A549 (cell line): ENCODE measurements at regions not wholly inside any gene's neighbourhood (a gene's known extent, or its start where the extent isn't known, plus 50 kb on each side); places are given as distances from the start of the nearest gene placed in this dataset.

Experiments
- ATAC-seq, 2 experiments: fragments of 200-7000 bp in 1 of 2; fragments of >200 bp in 1 of 2; cut with Nextera tagmentation in 1 of 2; cut with Tn5 transposase in 1 of 2; 3 replicates each; pipeline versions ENCODE4 v1.8.0 to v1.9.1; 2018 to 2020; ENCODE audit warnings: mild to moderate bottlenecking in 1 of 2, moderate library complexity in 1 of 2
- CTCF ChIA-PET: fragments of 300-600 bp; sonication (Branson Sonifier 250); formaldehyde crosslinking; extraction: SDS; loops from one replicate; lab custom pipeline; 2021; ENCODE audit warnings: antibody characterized with exemption, inconsistent platforms; lab: Yijun Ruan, JAX
- POLR2A ChIA-PET: fragments of 350-600 bp; formaldehyde crosslinking; extraction: SDS; loops from one replicate; lab custom pipeline; 2021; ENCODE audit warnings: antibody characterized with exemption, inconsistent platforms; lab: Yijun Ruan, JAX
- DNase-seq, 2 experiments: peaks; one replicate each; pipeline versions ENCODE4 v3.0.0 to v3.0.0-alpha.2; 2011 to 2016; ENCODE audit warnings: low read depth in 1 of 2, low spot score in 1 of 2
- FAIRE-seq: peaks from 2 replicates; lab custom pipeline; 2011; peaks lifted over from hg19 to GRCh38; lab: Jason Lieb, UNC
- H3K27ac ChIP-seq, 2 experiments: fragments of >200 bp; sonication (Bioruptor Twin); formaldehyde crosslinking; 3 replicates each; pipeline ENCODE4 v1.5.1; 2016 to 2017
- H3K4me1 ChIP-seq: fragments of >200 bp; sonication (Bioruptor Twin); formaldehyde crosslinking; 3 replicates; pipeline ENCODE4 v1.6.1; 2016
- H3K4me2 ChIP-seq: fragments of >200 bp; sonication (Bioruptor Twin); formaldehyde crosslinking; 3 replicates; pipeline ENCODE4 v1.6.1; 2016
- H3K4me3 ChIP-seq: fragments of >200 bp; sonication (Bioruptor Twin); formaldehyde crosslinking; 3 replicates; pipeline ENCODE4 v1.5.1; 2016
- H3K9me3 ChIP-seq: fragments of >200 bp; sonication (Bioruptor Twin); formaldehyde crosslinking; 3 replicates; pipeline ENCODE4 v1.6.1; 2016
- CBX2 ChIP-seq: fragments of 200-600 bp; sonication (generic); IDR thresholded peaks from 2 replicates; pipeline ENCODE4 v1.6.1; 2016; ENCODE audit warnings: low read depth, mild to moderate bottlenecking, borderline replicate concordance
- CBX8 ChIP-seq: fragments of 200-600 bp; sonication (generic); IDR thresholded peaks from 2 replicates; pipeline ENCODE4 v1.6.1; 2016
- CHD2 ChIP-seq: fragments of 150-350 bp; IDR thresholded peaks from 2 replicates; pipeline ENCODE4 v1.6.1; 2014; ENCODE audit warnings: low read length; ENCODE audit not compliant: partially characterized antibody
- EHF ChIP-seq: fragments of 250-450 bp; sonication (Bioruptor Pico); IDR thresholded peaks from 2 replicates; pipeline ENCODE4 v1.5.0; 2020; ENCODE audit warnings: mild to moderate bottlenecking
- EHMT2 ChIP-seq: fragments of 200-600 bp; sonication (generic); IDR thresholded peaks from 2 replicates; pipeline ENCODE4 v1.6.1; 2016; ENCODE audit warnings: antibody characterized with exemption, low read depth, mild to moderate bottlenecking, moderate library complexity
- FOSB ChIP-seq: fragments of 250-450 bp; sonication (Bioruptor Pico); IDR thresholded peaks from 2 replicates; pipeline ENCODE4 v1.5.0; 2020; ENCODE audit warnings: mild to moderate bottlenecking, moderate library complexity
- HDAC2 ChIP-seq: fragments of 200-600 bp; sonication (generic); IDR thresholded peaks from 2 replicates; pipeline ENCODE4 v1.6.1; 2016
- HOXA7 ChIP-seq: fragments of 250-450 bp; sonication (Bioruptor Pico); IDR thresholded peaks from 2 replicates; pipeline ENCODE4 v1.5.0; 2020; ENCODE audit warnings: mild to moderate bottlenecking, moderate library complexity
- JUNB ChIP-seq: fragments of >200 bp; sonication (Bioruptor Twin); formaldehyde crosslinking; IDR thresholded peaks from 2 replicates; pipeline ENCODE4 v1.6.1; 2016
- KDM5A ChIP-seq: fragments of 200-600 bp; sonication (generic); IDR thresholded peaks from 2 replicates; pipeline ENCODE4 v1.6.1; 2016; ENCODE audit warnings: antibody characterized with exemption, mild to moderate bottlenecking
- MAZ ChIP-seq: fragments of 150-350 bp; IDR thresholded peaks from 2 replicates; pipeline ENCODE4 v1.6.1; 2014; ENCODE audit warnings: antibody characterized with exemption, low read depth, low read length, borderline replicate concordance
- MYC ChIP-seq: IDR thresholded peaks from 2 replicates; pipeline ENCODE4 v1.6.1; 2012; ENCODE audit warnings: mild to moderate bottlenecking, inconsistent platforms, low read length, improper control_type of control experiment, borderline replicate concordance
- NFE2L2 ChIP-seq: fragments of 150-350 bp; conservative IDR thresholded peaks from 2 replicates; pipeline ENCODE4 v1.6.1; 2014; ENCODE audit warnings: low read length
- NR3C1 ChIP-seq: fragments of >200 bp; sonication (Bioruptor Twin); formaldehyde crosslinking; IDR thresholded peaks from 3 replicates; pipeline ENCODE4 v1.6.1; 2017
- PHF8 ChIP-seq: fragments of 200-600 bp; sonication (generic); IDR thresholded peaks from 2 replicates; pipeline ENCODE4 v1.6.1; 2016; ENCODE audit warnings: low read depth, mild to moderate bottlenecking, antibody characterized with exemption, moderate library complexity, borderline replicate concordance
- RAD21 ChIP-seq, 2 experiments: fragments of >200 bp in 1 of 2; sonication (Bioruptor Twin) in 1 of 2; formaldehyde crosslinking in 1 of 2; IDR thresholded peaks in 1 of 2; conservative IDR thresholded peaks in 1 of 2; 2 replicates in 1 of 2; 3 replicates in 1 of 2; pipeline ENCODE4 v1.6.1; 2012 to 2018; ENCODE audit warnings: inconsistent platforms in 1 of 2
- RARB ChIP-seq: fragments of 250-450 bp; sonication (Bioruptor Pico); IDR thresholded peaks from 2 replicates; pipeline ENCODE4 v1.8.0; 2021; ENCODE audit warnings: mild to moderate bottlenecking, moderate library complexity
- SMC3 ChIP-seq: fragments of >200 bp; sonication (Bioruptor Twin); formaldehyde crosslinking; IDR thresholded peaks from 3 replicates; pipeline ENCODE4 v1.6.1; 2018; ENCODE audit warnings: inconsistent platforms
- SREBF2 ChIP-seq: fragments of 450-650 bp; IDR thresholded peaks from 2 replicates; pipeline ENCODE4 v1.6.1; 2014; ENCODE audit warnings: mild to moderate bottlenecking, moderate library complexity
- TP53 ChIP-seq: fragments of 250-450 bp; sonication (Bioruptor Pico); IDR thresholded peaks from 2 replicates; pipeline ENCODE4 v1.5.0; 2021; ENCODE audit warnings: mild to moderate bottlenecking, moderate library complexity
- ZNF302 ChIP-seq: fragments of 250-450 bp; sonication (Bioruptor Pico); IDR thresholded peaks from 2 replicates; pipeline ENCODE4 v1.9.0; 2021; ENCODE audit warnings: inconsistent platforms, mild to moderate bottlenecking, moderate library complexity
- WGBS: methylation state at CpG from one replicate; pipeline ENCODE4 v1.1.6; 2017; ENCODE audit errors: missing lambda C conversion rate; 5-methylcytosine and 5-hydroxymethylcytosine counted together
- TF ChIP-seq, protein P1 (sequence below): fragments of 200-600 bp; sonication (generic); IDR thresholded peaks from 2 replicates; pipeline ENCODE4 v1.6.1; 2016; ENCODE audit warnings: antibody characterized with exemption, mild to moderate bottlenecking, moderate library complexity
- TF ChIP-seq, protein P2 (sequence below): fragments of >200 bp; sonication (Bioruptor Twin); formaldehyde crosslinking; IDR thresholded peaks from 3 replicates; pipeline ENCODE4 v1.6.1; 2016
- TF ChIP-seq, protein P3 (sequence below): fragments of 250-450 bp; sonication (Bioruptor Pico); IDR thresholded peaks from 2 replicates; pipeline ENCODE4 v1.5.0; 2020; ENCODE audit warnings: low read depth, mild to moderate bottlenecking, moderate library complexity
- TF ChIP-seq, protein P4 (sequence below): fragments of >200 bp; sonication (Bioruptor Twin); formaldehyde crosslinking; IDR thresholded peaks from 2 replicates; pipeline ENCODE4 v1.6.1; 2016
- TF ChIP-seq, protein P5 (sequence below): IDR thresholded peaks from 2 replicates; pipeline ENCODE4 v1.6.1; 2012; ENCODE audit warnings: low read depth, borderline replicate concordance
- TF ChIP-seq, protein P6 (sequence below): fragments of 250-450 bp; sonication (Bioruptor Pico); IDR thresholded peaks from 2 replicates; pipeline ENCODE4 v1.5.0; 2021; ENCODE audit warnings: mild to moderate bottlenecking, moderate library complexity, borderline replicate concordance

DNA sequence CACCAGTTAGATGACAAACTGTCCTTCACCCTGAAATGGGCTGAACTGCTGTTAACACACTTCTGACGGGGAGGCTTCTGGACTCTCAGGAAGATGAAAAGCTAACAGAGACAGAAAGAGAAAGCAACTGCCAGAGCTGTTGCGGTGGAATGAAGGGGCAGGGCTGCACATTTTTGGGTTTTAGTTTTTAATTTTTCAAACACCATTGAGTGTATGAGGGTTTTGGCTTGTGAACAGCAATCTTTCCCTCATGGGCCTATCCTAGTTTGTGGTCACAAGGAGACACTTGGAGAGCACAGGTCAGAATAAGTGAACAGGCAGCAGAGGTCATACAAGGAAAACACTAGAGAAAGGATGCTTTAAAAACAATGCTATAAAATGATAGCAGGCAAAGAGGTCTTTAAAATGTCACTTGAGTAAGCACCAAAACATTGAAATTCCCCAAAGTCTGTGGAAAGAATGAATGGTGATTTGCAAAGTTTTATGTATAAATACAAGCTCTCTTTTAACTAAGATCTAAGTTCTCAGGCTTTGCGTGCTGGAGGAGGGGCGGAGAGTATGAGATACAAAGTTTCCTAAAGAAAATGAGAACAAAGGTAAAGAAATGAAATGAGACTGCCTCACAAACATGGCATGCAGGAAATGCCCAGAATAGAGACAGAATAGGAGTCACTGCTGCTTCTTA, 101.4 kb upstream of the GLI3 start:
- H3K4me3 ChIP-seq, result no peak overlapping the region
- TF ChIP-seq, protein P1, sequence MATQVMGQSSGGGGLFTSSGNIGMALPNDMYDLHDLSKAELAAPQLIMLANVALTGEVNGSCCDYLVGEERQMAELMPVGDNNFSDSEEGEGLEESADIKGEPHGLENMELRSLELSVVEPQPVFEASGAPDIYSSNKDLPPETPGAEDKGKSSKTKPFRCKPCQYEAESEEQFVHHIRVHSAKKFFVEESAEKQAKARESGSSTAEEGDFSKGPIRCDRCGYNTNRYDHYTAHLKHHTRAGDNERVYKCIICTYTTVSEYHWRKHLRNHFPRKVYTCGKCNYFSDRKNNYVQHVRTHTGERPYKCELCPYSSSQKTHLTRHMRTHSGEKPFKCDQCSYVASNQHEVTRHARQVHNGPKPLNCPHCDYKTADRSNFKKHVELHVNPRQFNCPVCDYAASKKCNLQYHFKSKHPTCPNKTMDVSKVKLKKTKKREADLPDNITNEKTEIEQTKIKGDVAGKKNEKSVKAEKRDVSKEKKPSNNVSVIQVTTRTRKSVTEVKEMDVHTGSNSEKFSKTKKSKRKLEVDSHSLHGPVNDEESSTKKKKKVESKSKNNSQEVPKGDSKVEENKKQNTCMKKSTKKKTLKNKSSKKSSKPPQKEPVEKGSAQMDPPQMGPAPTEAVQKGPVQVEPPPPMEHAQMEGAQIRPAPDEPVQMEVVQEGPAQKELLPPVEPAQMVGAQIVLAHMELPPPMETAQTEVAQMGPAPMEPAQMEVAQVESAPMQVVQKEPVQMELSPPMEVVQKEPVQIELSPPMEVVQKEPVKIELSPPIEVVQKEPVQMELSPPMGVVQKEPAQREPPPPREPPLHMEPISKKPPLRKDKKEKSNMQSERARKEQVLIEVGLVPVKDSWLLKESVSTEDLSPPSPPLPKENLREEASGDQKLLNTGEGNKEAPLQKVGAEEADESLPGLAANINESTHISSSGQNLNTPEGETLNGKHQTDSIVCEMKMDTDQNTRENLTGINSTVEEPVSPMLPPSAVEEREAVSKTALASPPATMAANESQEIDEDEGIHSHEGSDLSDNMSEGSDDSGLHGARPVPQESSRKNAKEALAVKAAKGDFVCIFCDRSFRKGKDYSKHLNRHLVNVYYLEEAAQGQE, result no peak
- TF ChIP-seq HDAC2 (no peak), RARB (CRISPR knock-in tag) (no peak), HOXA7 (CRISPR knock-in tag) (no peak), SREBF2 (no peak), MYC (no peak), KDM5A (no peak), PHF8 (no peak), JUNB (no peak)
- TF ChIP-seq, protein P2, sequence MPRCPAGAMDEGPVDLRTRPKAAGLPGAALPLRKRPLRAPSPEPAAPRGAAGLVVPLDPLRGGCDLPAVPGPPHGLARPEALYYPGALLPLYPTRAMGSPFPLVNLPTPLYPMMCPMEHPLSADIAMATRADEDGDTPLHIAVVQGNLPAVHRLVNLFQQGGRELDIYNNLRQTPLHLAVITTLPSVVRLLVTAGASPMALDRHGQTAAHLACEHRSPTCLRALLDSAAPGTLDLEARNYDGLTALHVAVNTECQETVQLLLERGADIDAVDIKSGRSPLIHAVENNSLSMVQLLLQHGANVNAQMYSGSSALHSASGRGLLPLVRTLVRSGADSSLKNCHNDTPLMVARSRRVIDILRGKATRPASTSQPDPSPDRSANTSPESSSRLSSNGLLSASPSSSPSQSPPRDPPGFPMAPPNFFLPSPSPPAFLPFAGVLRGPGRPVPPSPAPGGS, result no peak
- no peaks in the 10 kb centered on the region for H3K9me3 ChIP-seq
- ChIA-PET CTCF (interaction anchor here (0.5 kb wide), 1 partner anchor 12 kb away, joined by 3 read pairs; no protein-coding TSS in a partner anchor), POLR2A (no interaction called here)
- no peak overlapping the region for H3K27ac ChIP-seq
- H3K4me1 ChIP-seq, result no peaks in the 10 kb centered on the region
- 22% methylated on average over 4 of the region's 4 CpGs for WGBS
- FAIRE-seq, result no peak
- DNase-seq, result no peak
- no peak for ATAC-seq
- no peak overlapping the region for H3K4me2 ChIP-seq

DNA sequence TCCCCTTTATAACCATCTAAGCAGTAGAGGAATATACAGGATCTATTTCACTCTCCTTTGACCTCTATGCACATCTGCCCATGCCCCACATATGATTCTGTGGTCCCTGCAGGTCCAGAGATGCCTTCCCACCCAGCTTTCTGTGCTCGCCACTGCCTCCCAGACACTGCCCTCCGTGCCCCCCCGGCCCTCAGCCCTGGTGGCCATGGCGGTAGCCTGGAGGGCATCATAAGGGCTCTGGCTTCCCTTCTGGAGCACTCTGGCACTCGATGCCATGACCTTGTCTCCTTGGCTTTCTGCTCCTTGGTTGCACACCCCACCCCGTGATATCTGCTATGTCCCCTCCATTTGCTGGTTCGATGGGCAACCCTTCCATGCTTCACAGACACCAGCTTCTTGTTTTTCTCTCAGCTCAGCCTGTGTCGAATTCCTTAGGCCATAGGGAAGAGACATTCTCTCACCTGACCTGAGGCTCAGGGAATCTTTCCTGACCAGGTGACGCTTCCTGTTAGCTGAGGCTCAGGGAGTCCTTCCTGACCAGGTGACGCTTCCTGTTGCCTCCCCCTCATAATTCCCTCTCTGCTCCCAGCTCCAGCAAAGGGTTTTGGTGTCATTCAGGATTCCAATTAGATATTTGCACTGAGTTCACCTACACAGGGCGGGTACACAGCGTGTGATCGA, 100.4 kb upstream of the GLI3 start:
- DNase-seq (no peak), ATAC-seq (no peak), FAIRE-seq (no peak)
- 17% methylated on average over 12 of the region's 13 CpGs for WGBS
- H3K9me3 ChIP-seq, result no peaks in the 10 kb centered on the region
- H3K4me2 ChIP-seq, result no peak overlapping the region
- no peaks in the 10 kb centered on the region for H3K4me1 ChIP-seq
- CTCF ChIA-PET, result no interaction called here
- TF ChIP-seq ZNF302 (no peak), CBX2 (no peak), NFE2L2 (no peak), TP53 (CRISPR knock-in tag) (no peak), EHMT2 (no peak), RAD21 (conservative IDR thresholded peaks at IDR 0.05 in 1 of 2, IDR thresholded peaks at IDR 0.05 in 1 of 2) (no peak), NR3C1 (no peak), SMC3 (no peak), MYC (no peak), FOSB (no peak), CHD2 (no peak), EHF (CRISPR knock-in tag) (no peak), HDAC2 (no peak), MAZ (no peak), JUNB (no peak), CBX8 (no peak)
- TF ChIP-seq, protein P3, sequence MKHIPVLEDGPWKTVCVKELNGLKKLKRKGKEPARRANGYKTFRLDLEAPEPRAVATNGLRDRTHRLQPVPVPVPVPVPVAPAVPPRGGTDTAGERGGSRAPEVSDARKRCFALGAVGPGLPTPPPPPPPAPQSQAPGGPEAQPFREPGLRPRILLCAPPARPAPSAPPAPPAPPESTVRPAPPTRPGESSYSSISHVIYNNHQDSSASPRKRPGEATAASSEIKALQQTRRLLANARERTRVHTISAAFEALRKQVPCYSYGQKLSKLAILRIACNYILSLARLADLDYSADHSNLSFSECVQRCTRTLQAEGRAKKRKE, result no peak
- TF ChIP-seq, protein P4, sequence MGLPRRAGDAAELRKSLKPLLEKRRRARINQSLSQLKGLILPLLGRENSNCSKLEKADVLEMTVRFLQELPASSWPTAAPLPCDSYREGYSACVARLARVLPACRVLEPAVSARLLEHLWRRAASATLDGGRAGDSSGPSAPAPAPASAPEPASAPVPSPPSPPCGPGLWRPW, result no peak
- TF ChIP-seq, protein P5, sequence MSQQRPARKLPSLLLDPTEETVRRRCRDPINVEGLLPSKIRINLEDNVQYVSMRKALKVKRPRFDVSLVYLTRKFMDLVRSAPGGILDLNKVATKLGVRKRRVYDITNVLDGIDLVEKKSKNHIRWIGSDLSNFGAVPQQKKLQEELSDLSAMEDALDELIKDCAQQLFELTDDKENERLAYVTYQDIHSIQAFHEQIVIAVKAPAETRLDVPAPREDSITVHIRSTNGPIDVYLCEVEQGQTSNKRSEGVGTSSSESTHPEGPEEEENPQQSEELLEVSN, result no peak
- TF ChIP-seq, protein P6, sequence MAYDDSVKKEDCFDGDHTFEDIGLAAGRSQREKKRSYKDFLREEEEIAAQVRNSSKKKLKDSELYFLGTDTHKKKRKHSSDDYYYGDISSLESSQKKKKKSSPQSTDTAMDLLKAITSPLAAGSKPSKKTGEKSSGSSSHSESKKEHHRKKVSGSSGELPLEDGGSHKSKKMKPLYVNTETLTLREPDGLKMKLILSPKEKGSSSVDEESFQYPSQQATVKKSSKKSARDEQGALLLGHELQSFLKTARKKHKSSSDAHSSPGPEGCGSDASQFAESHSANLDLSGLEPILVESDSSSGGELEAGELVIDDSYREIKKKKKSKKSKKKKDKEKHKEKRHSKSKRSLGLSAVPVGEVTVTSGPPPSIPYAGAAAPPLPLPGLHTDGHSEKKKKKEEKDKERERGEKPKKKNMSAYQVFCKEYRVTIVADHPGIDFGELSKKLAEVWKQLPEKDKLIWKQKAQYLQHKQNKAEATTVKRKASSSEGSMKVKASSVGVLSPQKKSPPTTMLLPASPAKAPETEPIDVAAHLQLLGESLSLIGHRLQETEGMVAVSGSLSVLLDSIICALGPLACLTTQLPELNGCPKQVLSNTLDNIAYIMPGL (CRISPR knock-in tag), result no peak
- TF ChIP-seq, all 56 proteins: peak for 0
- POLR2A ChIA-PET, result no interaction called here
- H3K27ac ChIP-seq, result no peak overlapping the region
- no peak overlapping the region for H3K4me3 ChIP-seq
